ENCODE measurements at regions not wholly inside any gene's neighbourhood (a gene's known extent, or its start where the extent isn't known, plus 50 kb on each side); places are given as distances from the start of the nearest gene placed in this dataset.
"Not testable (repeated sequence)": the region's sequence is repeated elsewhere in the genome, so short reads cannot be mapped to it uniquely, and the experiment has no call there.

GRCh38 chr1:222953585-222953984, 138.7 kb downstream of the DISP1 start:
- DNase-seq, result no peak

DNA sequence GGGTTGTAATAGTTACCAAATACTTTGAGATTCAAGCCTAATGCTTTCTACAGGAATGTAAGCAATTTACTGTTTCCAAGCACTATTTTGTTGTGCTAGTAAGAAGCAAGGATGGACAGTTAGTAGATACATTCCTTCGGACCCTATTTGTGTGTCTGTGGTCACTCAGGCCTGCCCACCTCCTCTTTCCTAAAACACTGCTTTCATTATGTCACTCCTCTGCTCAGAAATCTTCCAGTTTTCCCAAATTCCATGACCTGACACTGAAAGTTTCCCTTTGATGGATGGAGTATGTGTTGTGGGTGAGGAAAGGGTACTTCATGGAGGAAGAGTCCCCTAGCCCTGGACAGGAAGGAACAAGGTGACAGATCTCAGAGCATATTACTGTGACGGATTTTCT, 141.1 kb downstream of the DISP1 start:
- no peak for DNase-seq

DNA sequence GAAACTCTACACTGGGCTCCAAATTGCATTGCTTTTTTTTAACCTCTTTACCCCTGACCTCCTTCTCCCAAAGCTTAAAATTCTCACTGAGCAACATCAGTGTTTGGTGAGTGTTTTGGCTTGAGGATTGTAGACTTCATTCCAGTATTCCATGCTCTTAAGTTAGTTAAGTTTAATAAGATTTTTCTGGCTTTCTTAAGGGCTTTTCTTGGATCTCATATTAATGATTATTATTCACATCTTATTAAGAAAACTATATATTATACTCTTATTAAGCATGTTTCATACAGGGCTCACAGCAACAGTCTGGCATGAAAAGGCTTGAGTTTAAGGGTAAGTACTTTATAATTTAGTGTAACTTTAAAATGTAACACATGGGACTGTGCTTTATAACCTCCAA, 141.8 kb downstream of the DISP1 start:
- DNase-seq, result no peak

- DNase-seq, result no peak
Measured at GRCh38 chr1:222967466-222968240, 152.8 kb downstream of the DISP1 start.

GRCh38 chr1:222970040-222970439, 155.2 kb downstream of the DISP1 start:
- no peak for DNase-seq

DNA sequence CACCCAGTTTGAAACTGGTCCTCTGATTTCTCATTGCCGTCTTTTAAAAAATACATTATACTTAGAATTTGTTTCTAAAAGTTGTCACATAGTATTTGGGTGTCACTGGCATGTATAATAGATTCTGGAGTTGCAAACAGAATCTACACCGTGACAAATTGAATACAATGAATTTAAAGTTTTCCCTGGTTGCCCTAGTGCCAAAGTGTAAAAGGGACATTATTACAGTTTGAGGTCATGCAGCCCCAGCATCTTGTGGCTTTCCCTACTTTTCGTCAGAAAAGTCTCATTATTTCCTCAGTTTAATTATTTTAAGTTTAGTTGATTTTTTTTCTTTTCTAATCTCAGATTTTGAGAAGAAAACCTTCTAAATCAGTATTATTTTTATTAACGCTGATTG, 155.9 kb downstream of the DISP1 start:
- DNase-seq, result no peak

DNA sequence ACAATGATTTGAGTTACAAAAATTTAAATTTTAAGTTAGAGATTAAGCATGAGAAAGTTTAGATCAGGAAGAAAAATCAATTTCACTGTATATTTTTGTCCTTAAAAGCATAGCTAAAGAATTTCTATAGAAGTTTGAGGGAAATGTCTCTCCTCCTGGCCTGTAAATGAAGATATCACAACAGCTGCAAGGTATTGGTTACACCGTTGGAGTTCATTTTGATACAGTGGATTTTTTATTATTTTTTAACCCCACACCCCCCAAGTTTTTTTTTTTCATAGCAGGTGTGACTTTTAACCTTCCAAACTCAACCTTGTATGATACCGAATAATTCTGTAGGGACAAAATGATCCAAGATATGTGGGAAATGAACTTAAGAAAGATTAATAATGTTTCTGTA, 156.3 kb downstream of the DISP1 start:
- DNase-seq, result no peak

GRCh38 chr1:222973561-222973960, 158.7 kb downstream of the DISP1 start:
- DNase-seq, result no peak

GRCh38 chr1:222974496-222974895, 159.7 kb downstream of the DISP1 start:
- no peak for DNase-seq

GRCh38 chr1:222975472-222976122, 160.8 kb downstream of the DISP1 start:
- no peak for DNase-seq

DNA sequence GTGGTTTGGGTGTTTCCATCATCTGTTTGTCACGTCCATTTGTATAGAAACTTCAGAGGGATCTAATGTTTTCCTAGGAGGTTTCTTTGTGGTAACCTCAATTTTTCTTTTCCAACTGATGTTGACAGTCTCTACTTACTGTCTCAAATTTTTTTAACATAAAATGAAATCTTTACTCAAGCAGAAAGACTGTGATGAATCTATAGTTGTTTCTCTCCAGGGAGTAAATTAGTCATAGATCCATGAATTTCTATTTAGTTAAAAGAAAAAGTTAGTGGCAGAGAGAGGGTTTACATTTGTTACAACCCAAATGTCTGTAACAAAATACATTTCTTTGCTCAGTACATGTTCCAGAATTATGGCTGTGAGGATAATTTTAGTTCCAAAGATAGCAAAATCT, 161.6 kb downstream of the DISP1 start:
- DNase-seq, result no peak

DNA sequence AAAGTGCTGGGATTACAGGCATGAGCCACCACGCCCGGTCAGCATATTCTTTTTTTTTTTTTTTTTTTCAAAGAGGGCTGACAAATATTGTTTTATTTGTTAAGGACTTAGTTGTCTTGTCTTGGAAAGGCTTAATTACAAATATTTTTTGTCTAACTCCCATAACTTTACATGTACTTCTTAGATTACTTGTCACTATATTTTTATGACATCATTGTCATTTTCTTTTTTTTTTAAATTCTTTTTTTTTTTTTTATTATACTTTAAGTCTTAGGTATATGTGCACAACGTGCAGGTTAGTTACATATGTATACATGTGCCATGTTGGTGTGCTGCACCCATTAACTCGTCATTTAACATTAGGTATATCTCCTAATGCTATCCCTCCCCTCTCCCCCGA, 162.5 kb downstream of the DISP1 start:
- not testable (repeated sequence) for DNase-seq

- no peak for DNase-seq
Measured at GRCh38 chr1:222979561-222979960, 163.5 kb downstream of the TLR5 start.

DNA sequence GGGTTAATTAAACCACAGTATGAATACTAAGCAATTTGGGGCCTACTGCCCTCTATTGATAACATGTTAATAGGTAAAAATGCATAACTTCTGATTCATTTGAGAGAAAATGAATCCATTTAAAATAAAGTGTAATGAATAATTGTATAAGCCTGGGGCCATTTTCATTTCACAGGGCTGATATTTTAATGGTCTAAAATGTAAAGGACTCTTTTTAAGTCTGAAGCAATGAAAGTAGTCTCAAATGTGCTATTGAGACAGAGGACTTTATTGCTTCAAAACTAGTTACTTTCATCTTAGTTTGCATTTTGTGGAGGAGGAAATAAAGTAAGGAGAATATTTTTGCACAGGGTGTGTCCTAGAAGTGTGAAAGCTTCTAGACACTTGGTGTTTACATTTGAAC, 155.4 kb downstream of the TLR5 start:
- DNase-seq, result no peak

- DNase-seq, result no peak
Measured at GRCh38 chr1:222989443-222989842, 153.6 kb downstream of the TLR5 start.

DNA sequence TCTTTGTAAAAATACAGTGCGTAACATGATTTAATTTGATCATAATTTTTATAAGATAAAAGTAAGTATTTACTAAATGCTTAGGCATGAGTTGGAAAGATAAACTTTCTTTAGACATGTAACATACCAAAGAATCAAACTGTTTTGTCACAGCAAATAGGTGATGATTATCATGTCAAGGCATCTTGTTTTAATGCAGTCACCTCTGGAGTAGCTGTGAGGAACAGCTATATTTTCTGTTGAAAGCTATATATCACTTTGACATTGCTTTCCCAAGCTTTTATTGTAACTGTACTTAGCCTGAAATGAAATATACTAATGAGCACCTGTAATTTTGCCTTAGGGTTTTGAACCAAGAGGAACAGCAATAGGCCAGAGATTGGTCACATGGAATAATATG, 151.9 kb downstream of the TLR5 start:
- DNase-seq, result no peak

DNA sequence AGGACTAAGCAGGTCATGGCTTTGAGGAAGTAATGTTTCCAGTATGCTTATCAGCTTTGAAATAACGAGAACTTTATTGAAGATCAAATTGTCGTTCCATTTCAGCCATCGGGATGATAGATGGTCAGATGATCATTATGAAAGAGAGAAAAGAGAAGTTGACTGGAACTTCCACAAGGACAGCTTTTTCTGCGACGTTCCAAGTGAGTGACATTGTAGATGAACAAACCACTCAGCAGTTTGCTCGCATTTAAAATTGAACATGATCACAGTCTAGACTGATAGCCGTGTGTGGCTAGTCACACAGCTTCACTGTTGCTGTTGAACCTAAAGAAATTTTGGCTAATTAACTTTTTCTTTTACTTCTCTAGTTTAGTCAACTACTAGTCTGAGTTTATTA, 151.1 kb downstream of the TLR5 start:
- no peak for DNase-seq

DNA sequence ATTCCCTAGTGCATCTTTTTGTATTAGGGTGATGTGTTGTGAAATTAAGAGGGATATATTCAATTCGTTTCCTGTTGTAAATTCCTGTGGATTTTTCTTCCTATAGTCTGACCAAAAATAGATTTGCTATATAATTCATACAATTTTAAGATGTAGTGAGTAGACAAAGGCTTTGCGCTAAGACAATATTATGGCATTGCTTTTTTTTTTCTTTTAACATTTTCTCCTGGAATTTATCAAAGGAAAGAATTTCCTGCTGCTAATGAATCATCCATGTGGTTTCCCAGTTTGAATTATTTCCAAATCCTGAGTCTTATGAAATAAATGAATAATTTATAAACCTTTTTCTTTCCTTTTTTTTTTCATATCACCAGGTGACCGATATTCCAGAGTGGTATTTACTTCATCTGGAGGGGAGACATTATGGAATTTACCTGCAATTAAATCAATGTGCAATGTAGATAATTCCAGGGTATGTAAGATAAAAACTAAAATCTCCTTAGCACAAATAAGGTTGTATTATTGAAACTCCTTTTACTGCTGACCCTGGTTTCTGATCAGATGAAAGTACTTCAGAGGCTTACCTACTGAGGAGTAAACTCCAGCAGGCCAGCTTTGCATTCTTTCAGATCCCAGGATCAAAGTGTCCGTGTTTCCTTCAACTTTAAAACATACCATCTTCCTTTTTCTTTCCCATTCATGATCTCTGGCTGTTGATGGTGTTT, 148.4 kb downstream of the TLR5 start:
- DNase-seq, result no peak

- no peak for DNase-seq
Measured at GRCh38 chr1:222995236-222995580, 147.8 kb downstream of the TLR5 start.

DNA sequence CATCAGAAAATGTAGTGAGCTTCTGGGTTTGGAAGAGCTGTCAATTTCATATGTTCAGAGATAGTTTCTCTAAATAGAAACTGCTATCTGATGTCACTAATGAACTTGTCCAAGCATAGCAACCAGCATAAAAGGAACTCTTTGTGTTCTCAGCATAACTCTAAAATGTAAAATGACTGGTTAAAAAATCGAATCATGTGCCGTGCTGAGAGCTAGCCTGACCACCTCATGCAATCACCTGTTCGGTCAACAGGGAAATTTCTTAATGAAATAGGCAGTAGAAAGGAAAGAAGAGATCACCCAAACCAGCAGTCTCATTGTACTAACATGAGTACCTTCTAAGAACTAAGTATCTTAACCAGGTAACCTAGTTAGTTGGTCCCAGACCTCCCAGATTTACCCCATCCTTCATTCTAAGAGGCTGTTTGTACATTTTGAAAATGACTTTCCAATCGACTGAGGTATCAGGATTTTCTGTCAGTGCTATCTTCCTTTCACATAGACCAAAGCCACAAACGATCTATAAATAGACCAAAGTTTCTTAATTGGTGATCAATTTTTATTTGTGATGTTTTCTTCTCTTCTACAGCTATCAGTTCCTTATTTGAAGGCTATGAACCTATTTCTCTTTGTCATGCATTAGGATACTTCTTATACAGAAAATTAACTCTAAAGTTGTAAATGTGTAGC, 147.3 kb downstream of the TLR5 start:
- no peak for DNase-seq

DNA sequence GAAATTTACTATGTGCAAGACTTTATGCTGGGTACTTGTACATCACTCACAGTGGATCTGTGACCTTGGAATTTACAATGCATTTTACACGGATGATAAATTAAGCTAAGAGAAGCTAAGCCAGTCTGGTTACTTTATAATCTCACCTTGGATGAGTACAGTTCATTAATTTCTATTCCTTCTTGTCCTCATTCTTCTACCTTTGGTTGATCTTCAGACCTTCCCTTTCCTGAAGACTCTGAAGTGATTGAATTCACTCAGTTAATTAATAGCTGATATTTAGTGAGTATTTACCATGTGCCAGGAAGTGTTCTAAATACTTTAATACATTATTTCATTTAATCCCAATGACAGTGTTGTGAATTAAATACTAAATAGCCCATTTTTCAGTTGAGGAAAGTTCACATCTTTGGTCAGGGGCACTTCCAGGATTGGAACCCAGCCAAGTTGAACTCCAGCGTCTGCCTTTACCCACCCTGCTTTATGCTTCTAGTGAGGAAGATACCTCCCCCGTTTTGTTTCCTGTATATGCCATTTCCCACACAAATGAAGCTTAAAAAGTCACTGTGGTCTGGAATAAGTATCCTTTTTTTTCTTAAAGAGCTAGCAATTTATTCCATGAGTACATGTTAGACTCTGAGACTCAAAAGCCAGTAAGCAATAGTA, 146.6 kb downstream of the TLR5 start:
- DNase-seq, result no peak

- no peak for DNase-seq
Measured at GRCh38 chr1:223000632-223001031, 142.4 kb downstream of the TLR5 start.
